SK-N-SH (cell line): ENCODE measurements at regions not wholly inside any gene's neighbourhood (a gene's known extent, or its start where the extent isn't known, plus 50 kb on each side); places are given as distances from the start of the nearest gene placed in this dataset.

ENCODE experiments used
- CTCF ChIP-seq: fragments of 200-600 bp; sonication (generic); IDR thresholded peaks from 2 replicates; pipeline ENCODE4 v1.6.1; 2017; ENCODE audit warnings: antibody characterized with exemption, mild to moderate bottlenecking, moderate library complexity
- EP300 ChIP-seq, 2 experiments: IDR thresholded peaks; 2 replicates each; pipeline versions ENCODE4 v1.4.0 to v1.6.1; 2012; ENCODE audit warnings: borderline replicate concordance in 1 of 2, low read depth in 1 of 2, low read length in 1 of 2
- FOSL2 ChIP-seq: IDR thresholded peaks from 2 replicates; pipeline ENCODE4 v1.4.0; 2012; ENCODE audit warnings: low read depth, mild to moderate bottlenecking, moderate library complexity, borderline replicate concordance
- GATA2 ChIP-seq: sonication (generic); formaldehyde crosslinking; IDR thresholded peaks from 2 replicates; pipeline ENCODE4 v1.5.0; 2020; ENCODE audit warnings: mild to moderate bottlenecking, missing genetic modification reagents
- IRF3 ChIP-seq: fragments of 150-350 bp; IDR thresholded peaks from 2 replicates; pipeline ENCODE4 v1.6.1; 2016; ENCODE audit warnings: mild to moderate bottlenecking, low read depth, low read length
- JUND ChIP-seq: IDR thresholded peaks from 2 replicates; pipeline ENCODE4 v1.4.0; 2012
- MAX ChIP-seq: IDR thresholded peaks from 2 replicates; pipeline ENCODE4 v1.4.0; 2012; ENCODE audit warnings: low read depth
- POLR2AphosphoS5 ChIP-seq: IDR thresholded peaks from 2 replicates; pipeline ENCODE4 v1.6.1; 2012; ENCODE audit warnings: low read depth, low read length
- RAD21 ChIP-seq: IDR thresholded peaks from 2 replicates; pipeline ENCODE4 v1.6.1; 2012; ENCODE audit warnings: mild to moderate bottlenecking, low read length
- SIN3A ChIP-seq: IDR thresholded peaks from 2 replicates; pipeline ENCODE4 v1.6.1; 2012; ENCODE audit warnings: low read depth, mild to moderate bottlenecking, low read length, moderate library complexity, borderline replicate concordance
- SMC3 ChIP-seq: IDR thresholded peaks from 2 replicates; pipeline ENCODE4 v1.6.1; 2012; ENCODE audit warnings: low read depth, low read length, improper control_type of control experiment
- TAF1 ChIP-seq: IDR thresholded peaks from 2 replicates; pipeline ENCODE4 v1.6.1; 2012; ENCODE audit warnings: low read depth, mild to moderate bottlenecking, low read length, moderate library complexity, borderline replicate concordance
- TEAD4 ChIP-seq: IDR thresholded peaks from 2 replicates; pipeline ENCODE4 v1.4.0; 2012; ENCODE audit warnings: mild to moderate bottlenecking, borderline replicate concordance; ENCODE audit not compliant: insufficient read depth
- YY1 ChIP-seq: IDR thresholded peaks from 2 replicates; pipeline ENCODE4 v1.4.0; 2012; ENCODE audit warnings: low read depth, mild to moderate bottlenecking

- TF ChIP-seq POLR2AphosphoS5 (no peak), CTCF (no peak), SMC3 (no peak), MAX (no peak), TAF1 (no peak), JUND (no peak), FOSL2 (no peak), EP300 (IDR thresholded peaks at IDR 0.05; ENCODE audit: borderline replicate concordance in 1 of 2, low read depth in 1 of 2, low read length in 1 of 2) (no peak), YY1 (no peak), SIN3A (no peak), RAD21 (no peak), GATA2 (CRISPR knock-in tag) (no peak), TEAD4 (no peak), IRF3 (no peak)
Observed at GRCh38 chr7:131131012-131131745, 196.5 kb upstream of the MKLN1 start.
